ENCODE measurements at regions not wholly inside any gene's neighbourhood (a gene's known extent, or its start where the extent isn't known, plus 50 kb on each side); places are given as distances from the start of the nearest gene placed in this dataset.
A peak's percentile ranks its signal among the peaks of the same experiment; 100 is the strongest.

DNA sequence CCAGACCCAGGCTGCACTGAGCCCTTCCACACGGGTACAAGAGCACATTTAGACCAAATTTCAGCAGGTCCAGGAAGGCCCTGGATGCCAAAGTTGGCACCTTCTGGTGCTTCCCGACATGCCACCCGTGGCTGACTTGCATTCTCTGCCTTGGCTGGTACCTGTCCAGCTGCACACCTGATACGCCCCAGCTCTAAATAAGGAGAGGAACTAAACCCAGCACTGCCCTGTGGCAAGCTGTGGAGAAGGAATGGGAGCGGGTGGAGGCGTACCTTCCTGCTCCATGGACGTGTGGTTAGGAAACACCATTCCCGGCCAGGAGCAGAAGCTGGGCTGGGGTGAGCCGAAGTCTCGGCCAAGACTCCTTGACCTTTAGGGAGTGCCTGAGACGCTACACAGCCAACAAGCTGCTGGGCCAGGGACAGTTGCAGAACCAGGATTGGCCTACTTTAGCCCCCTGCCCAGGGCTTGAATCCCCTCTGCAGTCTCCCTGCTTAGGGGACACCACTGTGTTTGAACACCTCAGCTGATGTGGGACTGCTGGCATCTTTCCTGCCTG, 86.5 kb upstream of the TAF1B start:
- DNase-seq (ENCODE audit: low read depth in 2 of 2) = no peak

- no peak for DNase-seq (ENCODE audit: low read depth in 2 of 2)
Measured at GRCh38 chr2:9757501-9758264, 85.6 kb upstream of the TAF1B start.

- no peak for DNase-seq (ENCODE audit: low read depth in 2 of 2)
Measured at GRCh38 chr2:9758741-9759140, 84.5 kb upstream of the TAF1B start.

GRCh38 chr2:9760069-9760901, 83.0 kb upstream of the TAF1B start:
- DNase-seq (ENCODE audit: low read depth in 2 of 2) = no peak

DNA sequence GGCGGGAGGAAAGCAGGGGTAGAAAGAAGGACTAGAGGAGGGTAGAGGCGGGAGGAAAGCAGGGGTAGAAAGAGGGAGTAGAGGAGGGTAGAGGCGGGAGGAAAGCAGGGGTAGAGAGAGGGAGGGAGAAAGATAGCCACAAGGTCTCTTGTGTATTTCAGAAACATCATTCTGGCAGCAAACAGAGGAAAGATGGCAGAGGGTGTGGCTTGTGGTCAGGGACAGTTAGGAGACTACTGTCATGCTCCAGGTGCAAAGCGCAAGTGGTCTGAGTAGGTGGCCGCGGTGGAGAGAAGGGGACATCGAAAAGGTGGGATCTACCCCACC, 82.4 kb upstream of the TAF1B start:
- no peak for DNase-seq (ENCODE audit: low read depth in 2 of 2)

- DNase-seq (ENCODE audit: low read depth in 2 of 2) = no peak
Measured at GRCh38 chr2:9761577-9761976, 81.7 kb upstream of the TAF1B start.

- DNase-seq (ENCODE audit: low read depth in 2 of 2) = no peak
Measured at GRCh38 chr2:9762164-9762563, 81.1 kb upstream of the TAF1B start.

GRCh38 chr2:9762941-9763340, 80.3 kb upstream of the TAF1B start:
- DNase-seq (ENCODE audit: low read depth in 2 of 2) = no peak

DNA sequence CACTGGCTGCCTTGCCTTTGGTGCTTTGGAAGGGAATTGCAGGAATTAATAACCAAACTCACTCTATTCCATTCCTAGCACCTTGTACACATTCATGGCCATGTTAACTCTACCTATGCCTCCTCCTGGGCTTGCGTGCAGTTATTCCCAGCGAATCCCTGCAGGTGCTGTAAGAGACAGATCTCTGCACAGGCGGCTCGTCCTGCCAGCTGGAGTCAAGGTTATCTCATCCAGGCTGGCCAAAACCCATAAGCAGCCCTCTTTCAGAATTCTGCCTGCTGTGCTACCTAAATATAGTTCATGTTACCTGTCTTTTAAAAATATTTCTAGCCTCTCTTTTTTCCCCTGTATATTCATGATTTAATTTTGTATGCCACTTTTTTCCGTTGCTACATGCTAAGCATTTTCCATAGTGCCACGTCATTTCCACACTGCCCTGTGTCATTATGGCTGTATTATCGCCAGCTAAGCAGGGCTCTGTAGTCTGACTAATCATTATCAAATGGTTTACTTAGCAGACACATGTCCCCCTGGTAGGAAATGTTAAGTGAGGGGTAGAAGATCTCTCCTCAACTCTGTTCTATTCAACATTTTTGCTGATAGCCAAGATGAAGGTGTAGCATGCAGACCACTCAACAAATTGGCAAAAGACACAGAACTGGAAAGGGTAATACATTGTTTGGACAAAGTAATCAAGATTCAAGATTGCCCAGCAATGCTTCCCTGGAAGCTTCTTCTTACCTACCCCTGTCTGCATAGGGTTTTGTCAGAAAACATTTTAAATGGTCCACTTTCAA, 79.7 kb upstream of the TAF1B start:
- no peak for DNase-seq (ENCODE audit: low read depth in 2 of 2)

GRCh38 chr2:9764153-9764778, 79.0 kb upstream of the TAF1B start:
- DNase-seq (ENCODE audit: low read depth in 2 of 2) = no peak

DNA sequence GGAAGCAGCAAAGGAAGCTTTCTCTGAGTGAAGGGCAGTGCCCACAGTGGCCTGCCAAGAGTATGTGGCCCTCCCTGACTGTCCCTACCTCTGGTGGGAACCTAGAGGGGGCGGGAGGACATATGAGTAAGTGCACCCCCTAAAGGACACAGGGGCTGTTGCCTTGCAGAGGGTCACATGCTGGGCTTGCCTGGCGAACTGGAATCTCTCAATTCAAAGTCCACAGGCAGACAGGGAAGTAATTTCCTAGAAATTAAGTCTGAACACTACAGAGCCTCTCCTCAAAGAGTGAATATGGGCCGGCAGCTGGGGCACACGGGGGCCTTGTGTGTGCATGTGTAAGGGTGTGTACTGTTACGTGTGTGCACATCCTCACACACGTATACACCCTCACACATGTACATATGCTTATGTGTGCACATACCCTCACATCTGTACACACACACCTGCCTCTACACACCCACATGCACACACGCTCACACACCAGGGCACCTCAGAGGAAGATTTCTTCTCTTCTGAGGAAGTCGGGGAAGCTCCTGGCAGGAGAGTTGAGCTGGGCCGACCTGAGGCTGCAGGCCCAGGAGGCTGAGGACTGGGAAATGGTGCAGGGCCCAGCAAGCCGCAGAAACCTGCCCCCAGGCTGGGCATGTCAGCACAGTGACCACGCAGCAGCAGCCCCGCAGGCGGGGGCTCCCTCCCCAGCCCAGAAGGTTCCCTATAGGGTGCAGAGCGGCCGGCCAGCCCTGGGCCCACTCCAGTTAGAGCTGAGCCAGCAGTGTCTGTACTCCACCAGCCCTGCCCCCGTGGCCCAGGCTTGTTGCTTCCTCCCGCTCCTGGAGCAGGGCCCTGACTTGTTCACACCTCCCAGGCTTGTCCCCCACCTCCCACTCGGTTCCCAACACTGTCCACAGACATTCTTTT, 77.4 kb upstream of the TAF1B start:
- DNase-seq (ENCODE audit: low read depth in 2 of 2) = no peak

DNA sequence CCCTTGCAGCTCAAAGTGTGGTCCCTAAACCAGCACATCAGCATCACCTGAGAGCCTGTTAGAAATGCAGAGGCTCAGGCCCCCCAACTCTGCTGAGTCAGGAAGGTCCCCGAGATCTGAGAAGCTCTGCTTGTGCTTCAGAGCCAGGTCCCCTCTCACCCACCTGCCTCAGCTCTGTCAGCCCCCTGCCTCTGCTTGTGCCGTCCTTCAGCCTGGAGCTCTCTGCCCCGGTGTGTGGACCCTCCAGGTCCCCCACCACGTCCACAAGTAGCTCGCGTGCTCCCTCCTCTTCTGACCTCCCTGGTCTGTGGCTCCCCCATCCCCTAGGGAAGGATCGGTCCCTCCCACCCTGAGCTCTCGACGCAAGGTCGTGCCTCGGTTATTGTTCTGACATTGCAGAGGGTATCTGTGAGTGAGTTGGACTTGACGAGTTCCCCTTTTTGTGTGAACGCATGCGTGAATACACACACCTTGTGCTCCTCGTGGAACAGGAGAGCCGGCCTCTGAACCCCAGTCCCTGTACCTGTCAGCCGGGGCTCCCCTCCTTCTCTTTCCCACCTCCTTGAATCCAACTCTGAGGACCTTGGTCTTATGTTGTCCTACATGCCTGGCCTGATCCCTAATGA, 75.5 kb upstream of the TAF1B start:
- no peak for DNase-seq (ENCODE audit: low read depth in 2 of 2)

GRCh38 chr2:9768388-9768787, 74.9 kb upstream of the TAF1B start:
- DNase-seq (ENCODE audit: low read depth in 2 of 2) = no peak

GRCh38 chr2:9769171-9770005, 73.9 kb upstream of the TAF1B start:
- DNase-seq (ENCODE audit: low read depth in 2 of 2) = no peak

- DNase-seq (ENCODE audit: low read depth in 2 of 2) = no peak
Measured at GRCh38 chr2:9770006-9770307, 73.3 kb upstream of the TAF1B start.

DNA sequence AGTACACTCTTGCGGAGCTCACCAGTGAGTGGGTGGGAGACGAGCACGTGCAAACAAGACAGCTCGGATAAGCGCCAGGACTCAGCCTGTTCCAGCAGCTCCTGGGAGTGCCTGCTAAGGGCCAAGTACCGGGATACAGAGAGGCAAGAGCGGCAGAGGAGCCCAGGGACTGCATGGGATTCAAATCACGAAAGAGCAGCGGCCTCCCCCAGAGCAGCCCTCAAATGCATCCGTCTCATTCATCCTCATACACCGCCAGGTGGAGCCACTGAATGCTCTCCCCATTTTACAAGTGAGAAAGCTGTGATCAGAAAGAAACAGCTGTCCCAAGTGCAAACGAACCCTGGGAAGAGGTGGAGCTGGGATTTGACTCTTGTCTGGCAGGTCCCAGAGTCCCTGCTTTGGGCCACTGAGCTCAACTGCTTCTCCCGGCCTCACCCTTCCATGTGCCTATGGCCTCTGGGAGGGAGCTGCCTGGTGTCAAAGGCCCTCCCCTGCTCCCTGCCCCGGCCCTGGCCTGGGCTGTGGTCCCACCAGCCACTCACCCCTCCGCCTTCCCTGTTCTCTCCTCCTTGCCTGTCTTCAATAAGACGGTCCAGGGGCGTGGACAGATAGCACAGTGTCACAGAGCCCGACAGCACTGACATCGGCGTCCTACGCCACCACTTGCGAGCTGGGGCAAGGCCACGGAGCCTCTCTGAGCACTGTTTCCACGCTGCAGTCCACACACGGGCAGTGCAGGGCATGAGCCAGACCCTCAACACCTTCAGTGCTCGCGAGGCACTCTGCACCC, 72.8 kb upstream of the TAF1B start:
- DNase-seq (ENCODE audit: low read depth in 2 of 2) = peak in 1 of 2 donors; percentile 31

DNA sequence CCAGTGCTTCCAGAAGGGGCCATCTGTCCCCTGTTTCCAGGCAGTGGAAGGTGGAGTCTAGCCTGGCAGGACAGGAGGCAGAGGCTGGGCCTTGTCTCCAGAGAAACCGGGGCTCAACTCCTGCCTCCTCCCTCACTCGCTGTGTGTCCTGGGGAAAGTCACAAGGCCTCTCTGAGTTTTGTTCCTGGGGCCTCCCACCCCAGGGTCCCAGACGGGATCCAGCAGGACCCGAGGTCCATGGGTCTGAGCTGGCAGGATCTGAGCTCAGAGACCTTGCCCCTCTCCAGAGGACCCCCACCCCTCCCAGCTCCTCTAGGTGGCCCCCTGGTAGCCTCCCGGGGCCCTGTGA, 72.2 kb upstream of the TAF1B start:
- no peak for DNase-seq (ENCODE audit: low read depth in 2 of 2)

DNA sequence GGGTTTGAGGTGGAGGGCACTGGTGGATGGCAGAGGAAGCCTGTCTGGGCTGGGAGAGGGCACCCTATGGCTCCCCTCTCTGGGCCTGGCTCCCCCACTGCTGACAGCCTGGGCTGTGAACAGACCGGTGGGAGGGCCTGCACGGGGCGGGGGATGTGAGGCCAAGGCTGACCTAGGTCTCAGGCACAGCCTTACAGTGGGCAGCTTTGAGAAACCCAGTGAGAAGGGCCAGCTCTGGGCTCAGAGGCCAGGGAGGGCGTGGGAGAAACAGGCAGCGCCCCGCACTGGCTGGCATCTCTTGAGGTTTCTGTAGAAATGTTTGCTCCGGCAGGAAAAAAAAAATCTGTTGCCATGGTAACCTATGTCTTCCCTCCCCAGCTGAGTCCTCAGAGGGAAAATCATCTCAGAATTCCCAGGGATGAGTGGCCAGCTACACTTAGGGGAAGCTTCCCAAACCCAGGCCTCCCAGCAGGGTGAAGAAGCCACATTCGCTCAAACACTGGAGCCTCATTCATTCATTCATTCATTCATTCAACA, 71.7 kb upstream of the TAF1B start:
- no peak for DNase-seq (ENCODE audit: low read depth in 2 of 2)

Data from stimulated activated CD8-positive, alpha-beta memory T cell treated with anti-CD3 and anti-CD28 coated beads, Interleukin-2, amount 100 ng/mL, for 48 hours (primary cell).